Endothelial cell of hepatic sinusoid (primary cell): ENCODE measurements at regions not wholly inside any gene's neighbourhood (a gene's known extent, or its start where the extent isn't known, plus 50 kb on each side); places are given as distances from the start of the nearest gene placed in this dataset.
"Not testable (repeated sequence)": the region's sequence is repeated elsewhere in the genome, so short reads cannot be mapped to it uniquely, and the experiment has no call there.

Experiments used
- in situ Hi-C: cut with HindIII; loops from 2 replicates; pipeline ENCODE4 v1.10.0; 2017; ENCODE audit warnings: low sequenced_read_pairs

DNA sequence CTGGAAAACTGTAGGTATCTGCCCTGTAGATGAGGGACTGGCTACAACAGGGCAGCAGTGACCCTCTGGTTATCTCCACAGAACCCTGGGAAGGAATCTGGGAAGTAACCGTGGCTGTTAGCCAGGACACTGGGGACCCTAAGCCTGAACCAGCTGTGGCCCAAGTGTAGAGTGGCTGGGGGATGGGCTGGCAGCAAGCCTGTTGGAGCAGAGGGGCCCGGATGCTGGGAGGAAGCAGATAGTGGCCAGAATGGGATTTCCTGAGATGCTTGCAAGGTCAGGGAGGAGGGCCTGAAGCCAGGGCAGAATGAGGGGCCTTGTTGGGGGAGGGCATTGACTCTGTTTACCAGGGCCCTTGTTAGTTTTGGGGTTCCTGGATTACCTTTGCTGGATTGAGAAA, 161.0 kb upstream of the EOLA2 start:
- in situ Hi-C loops: no loop called here

DNA sequence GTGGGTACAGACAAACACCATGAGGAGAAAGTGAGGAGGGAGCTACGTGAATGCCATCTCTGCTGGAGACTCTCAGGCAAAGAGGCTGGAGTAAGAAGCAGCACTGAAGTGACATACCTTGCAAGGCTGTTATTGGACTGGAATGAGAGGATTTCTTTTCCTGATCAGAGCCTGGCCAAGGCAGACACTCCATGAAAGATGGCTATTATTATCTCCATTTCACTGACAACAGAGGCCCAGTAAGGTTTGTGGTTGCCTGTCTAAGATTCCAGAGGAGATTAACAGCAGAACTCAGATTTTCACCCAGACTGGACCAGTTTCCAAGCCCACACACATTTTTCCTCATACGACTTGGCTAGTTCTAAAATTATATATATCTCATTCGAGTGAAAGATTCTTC, 162.0 kb upstream of the EOLA2 start:
- in situ Hi-C loops: no loop called here

DNA sequence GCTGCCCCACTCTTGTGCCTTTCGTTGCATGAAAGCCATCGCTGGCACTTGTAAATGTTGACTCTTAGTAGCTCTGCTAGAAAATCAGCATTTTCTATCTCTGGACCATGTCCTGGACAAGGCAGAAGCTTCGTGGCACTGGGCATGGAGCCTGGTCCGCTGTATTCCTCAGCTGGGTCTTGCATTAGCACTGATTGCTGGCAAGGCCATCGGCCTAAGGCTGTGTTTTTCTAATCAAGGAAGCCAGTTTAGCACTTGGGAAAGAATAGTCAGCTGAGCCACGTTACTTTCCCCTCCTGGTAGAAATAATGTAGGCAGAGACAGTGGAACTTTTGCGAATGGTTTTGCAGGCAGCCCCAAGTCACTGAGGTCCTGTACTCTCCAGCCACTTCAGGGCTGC, 180.2 kb upstream of the EOLA2 start:
- in situ Hi-C loops: no loop called here

DNA sequence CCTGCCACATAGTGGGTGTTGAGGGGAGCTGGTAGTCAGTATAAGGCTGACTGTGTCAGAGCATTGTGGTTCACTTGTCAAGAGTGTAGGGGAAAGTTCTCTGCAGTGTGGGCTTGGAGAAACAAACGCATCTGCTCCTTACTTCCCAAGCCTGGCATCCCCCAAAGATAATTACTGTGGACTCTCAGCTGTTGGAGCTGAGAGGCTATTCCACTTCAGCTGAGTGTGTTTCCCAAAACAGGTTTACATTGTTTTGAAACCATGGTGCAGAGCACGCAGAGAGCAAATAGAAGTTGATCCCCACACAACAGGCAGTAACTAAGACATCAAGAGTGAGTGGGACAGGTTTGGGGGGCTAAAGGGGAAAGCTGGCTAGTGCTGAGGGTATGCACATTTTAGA, 181.0 kb upstream of the EOLA2 start:
- in situ Hi-C loops: no loop called here

DNA sequence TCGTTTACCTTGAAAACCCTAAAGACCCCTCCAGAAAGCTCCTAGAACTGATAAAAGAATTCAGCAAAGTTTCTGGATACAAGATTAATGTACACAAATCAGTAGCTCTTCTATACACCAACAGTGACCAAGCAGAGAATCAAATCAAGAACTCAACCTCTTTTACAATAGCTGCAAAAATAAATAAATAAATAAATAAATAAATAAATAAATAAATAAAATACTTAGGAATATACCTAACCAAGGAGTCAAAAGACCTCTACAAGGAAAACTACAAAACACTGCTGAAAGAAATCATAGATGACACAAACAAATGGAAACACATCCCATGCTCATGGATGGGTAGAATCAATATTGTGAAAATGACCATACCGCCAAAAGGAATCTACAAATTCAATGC, 186.8 kb upstream of the EOLA2 start:
- in situ Hi-C loops: not testable (repeated sequence)

DNA sequence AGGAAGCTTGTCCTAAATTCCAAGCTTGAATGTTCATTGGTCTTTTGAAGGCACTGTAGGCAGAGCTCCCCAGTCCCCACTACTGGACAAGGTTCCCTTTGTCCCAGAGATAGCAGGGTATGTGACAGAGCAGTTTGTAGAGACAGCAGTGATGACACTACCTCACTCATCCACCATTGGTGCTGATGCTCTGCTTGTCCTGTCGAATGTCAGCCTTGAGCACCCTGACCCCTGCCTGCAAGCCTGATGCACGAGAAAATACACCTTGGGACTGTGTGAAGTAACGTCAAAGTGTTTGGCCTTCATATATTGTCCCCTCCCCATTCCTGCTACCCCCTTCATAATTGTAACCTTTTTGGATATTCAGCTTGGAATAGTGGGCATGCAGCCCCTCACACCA, 188.9 kb upstream of the EOLA2 start:
- in situ Hi-C loops: no loop called here

DNA sequence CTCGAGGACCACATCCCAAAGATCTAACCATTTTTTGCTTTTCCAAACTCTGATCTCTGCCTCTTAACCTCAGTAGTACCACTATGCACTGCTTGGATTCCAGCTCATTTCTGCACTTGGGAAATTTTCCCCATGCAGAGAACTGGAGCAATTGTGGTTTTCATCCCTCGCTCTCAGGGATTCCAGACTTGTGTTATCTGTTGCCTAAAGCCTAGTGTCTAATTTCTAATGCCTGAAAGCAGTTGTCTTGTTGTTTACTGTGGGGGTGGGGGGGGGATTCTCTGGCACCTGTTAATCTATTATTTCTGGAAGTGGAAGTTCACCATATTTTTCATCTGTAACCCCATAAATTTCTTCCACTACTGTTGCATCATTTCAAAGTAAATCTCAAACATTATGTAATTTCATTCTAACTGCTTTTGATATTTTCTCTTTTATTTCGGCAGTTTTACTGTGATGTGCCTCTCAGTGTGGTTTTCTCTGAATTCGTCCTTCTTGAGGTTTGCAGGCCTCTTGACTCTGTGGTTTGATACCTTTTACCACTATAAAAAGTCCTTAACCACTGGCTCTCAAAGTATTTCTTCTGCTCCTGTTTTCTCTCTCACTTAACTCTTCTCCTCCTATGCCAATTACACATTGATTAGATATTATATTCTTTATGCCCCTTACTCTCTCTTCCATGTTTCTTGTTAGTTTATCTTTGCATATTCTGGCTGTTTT, 205.6 kb upstream of the EOLA2 start:
- in situ Hi-C loops: no loop called here

DNA sequence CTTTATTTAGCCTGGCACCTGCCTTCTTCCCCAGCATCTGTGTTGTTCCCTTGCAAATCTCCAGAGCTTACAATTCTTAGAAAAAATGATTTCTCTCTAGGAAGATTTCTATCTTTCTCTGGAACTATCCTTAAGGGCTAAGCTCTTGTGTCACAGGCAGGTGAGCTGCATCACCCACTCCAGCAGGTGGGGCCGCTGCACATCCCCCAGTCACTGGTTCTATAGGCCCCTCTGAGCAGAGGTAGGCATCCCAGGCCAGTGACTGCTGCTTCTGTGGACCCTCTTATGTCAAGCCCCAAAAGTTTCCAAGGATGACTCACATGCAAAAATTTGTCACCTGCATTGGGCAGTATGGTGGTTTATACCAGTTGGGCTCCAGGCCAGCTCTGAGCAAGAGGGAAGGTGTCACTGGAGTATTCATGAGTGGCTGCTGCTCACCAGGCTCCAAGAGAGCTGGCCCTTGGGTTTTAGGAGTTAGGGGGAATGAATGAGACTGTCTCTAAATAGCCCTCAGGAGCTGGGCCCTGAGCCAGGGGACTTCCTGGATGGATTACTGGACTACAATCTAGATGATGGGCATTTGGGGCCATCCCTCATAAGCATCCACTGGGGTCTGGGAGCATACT, 208.1 kb upstream of the EOLA2 start:
- in situ Hi-C loops: no loop called here

DNA sequence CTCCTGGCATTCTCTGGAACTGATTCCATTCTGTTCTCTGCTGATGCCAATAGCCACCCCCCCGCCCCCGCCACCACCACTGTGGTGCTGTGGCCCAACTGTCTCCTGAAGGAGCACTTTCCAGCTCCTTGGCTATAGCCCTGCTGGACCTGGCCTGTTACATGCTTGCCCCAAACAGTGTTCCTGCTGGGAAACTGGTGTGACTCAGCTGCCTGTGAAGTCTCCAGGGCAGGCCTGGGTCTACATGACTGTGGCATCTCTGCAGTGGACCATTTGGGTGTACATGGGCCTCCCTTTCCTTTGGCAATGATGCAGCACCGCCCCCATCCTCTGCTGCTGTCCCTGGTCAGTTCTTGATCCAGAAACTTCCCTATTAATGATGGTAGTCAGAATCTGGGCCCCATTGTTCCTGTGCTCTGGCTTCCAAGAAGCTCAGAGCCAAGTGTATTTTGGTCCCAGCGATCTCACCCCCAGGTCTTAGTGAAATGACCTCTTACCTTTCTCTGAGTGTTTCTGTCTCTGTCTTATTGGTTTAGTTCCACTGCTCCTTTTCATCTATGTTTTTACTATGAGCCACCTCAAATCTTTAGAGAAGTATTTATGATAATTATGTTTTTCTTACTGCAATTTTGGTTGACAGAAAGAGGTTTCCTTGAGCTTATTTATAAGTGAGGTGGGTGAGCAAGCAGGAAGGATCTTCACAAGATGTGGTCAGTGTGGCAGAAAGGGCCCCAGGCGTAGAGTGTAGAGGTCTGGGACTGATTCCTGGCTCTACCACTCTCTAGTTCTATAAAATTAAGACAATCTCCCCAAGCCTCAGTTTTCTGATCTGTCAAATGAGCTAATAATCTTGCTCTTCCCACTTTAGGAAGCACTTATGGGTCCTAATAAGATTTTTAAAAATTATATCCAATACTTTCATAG, 210.7 kb upstream of the EOLA2 start:
- in situ Hi-C loops: no loop called here

DNA sequence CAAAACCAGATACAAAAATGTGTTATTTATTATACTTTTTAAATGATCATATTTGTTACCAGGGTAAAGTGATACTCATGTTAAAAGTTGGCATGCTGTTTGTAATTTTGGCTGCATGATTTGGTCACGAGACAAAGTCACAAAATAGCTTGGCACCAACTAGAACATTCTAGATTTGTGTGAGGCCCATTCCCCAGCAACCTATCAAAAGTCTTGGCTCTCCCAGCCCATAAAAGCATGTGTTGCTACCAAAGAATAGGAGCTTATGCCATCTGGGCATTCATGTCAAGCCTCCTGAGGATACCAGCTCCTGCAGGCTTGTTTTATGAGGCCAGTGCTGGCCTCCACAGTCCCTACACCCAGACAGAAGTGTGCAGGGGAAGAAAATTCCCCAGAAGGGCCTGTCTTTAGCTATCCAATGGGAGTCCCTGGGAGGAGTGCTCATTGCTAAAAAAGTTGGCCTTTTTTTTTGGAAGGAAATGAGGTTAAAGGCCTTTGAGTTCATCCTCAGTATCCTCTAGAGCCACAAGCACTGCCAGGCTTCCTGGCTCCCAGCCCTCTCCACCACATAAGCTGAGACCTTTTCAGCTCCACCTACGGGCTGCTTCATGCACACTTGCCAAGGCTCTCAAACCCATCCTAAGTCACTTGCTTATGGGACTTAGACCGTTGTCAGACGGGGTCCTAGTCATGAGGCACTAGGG, 211.9 kb upstream of the EOLA2 start:
- in situ Hi-C loops: no loop called here

DNA sequence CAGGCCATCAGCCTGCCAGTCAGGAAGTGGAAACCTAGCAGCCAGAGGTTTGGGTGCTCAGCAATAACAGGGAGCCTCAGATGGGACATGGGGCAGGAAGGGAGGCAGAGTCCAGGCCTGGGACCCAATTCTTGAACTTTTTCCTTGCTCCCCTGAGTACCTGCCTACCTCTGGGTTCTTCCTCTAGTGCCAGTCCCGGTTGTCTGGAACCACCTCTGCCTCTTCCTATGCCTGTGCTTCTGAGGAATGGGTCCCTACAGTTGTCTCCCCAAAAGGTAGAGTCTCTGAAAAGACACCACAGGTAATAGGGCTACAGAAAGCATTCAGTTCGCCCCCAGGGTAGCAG, 212.4 kb upstream of the MAMLD1 start:
- in situ Hi-C loops: no loop called here

DNA sequence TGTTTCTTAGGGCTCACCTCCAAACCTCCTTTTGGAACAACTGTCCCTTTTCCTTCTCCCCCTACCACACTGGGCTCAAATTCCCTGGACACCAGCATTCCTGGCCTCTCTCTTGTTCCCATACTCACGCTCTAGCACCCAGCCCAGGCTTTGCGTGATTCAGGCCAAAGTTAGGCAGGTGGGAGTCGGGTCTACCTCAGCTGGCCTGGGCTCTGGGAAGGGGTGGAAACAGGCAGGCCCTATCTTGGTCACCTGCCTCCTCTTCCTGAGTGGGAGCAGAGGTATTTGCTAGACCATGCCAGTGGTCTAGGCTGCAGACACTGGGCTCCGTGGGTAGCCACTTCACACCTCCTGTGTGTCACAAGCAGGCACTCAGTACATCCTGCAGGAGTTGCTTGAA, 211.1 kb upstream of the MAMLD1 start:
- in situ Hi-C loops: no loop called here

DNA sequence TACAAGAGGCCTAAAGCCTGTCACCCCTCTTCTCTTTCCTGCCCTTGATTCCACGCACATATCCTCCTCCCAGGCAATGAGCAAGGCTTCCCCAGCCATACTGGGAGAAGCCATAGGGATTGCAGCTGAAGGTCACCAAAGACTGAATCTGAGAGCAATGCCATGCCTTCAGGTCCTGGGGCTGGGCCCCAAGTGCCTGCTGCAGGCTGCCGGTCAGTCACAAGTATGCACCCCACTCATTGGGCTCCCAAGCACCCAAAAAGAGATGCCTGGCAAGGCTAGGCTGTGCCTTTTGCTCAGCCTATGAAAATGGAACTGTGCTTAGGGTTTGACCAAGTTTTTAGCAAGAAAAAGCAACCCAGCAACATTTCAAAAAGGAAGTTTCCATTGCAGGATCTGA, 210.6 kb upstream of the MAMLD1 start:
- in situ Hi-C loops: no loop called here

DNA sequence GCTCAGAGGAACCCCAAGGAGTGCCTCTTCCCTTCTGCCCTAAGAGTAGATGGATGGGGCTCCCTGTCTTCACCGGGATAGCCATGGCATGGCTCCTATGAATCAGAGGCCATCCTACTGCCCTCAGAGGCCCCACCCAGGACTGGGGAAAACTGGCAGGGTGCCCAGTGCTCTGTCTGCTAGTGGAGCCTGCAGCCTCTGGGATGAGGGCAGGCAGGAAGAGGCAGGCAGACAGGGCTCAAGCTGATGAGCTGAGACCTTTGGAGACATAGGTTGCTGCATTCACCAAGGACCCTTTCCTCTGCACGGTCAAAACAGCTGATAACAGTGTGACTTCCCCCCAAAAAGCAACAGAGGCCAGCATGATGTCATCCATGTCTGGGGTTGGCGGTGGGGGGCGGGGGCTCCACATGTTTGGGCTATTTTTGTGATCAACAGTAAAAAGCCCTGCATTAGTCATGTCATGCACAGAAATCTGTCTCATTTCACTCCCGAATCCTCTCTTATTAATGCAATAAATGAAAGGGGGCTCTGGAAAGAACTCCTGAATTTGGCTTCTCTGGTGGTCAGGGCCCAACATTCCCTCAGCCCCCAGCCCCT, 207.6 kb upstream of the MAMLD1 start:
- in situ Hi-C loops: no loop called here

DNA sequence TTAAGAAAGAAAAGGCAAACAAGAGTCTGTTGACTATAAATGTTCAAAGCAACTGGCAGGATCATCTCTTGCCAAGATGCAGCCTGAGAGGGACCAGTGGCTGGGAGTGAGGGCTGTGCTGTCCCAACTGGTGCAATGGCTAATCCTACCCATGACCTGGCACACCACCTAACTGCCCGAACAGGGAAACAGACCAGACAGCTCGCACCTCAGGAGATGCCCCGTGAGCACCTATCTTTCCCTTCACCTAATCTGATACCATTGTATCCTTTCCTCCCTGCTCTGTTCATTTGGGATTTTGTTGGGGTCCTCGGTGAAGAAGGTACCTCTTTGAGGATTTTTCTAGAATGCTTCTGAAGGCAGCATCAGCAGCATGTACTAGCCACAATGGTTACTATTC, 206.5 kb upstream of the MAMLD1 start:
- in situ Hi-C loops: no loop called here

DNA sequence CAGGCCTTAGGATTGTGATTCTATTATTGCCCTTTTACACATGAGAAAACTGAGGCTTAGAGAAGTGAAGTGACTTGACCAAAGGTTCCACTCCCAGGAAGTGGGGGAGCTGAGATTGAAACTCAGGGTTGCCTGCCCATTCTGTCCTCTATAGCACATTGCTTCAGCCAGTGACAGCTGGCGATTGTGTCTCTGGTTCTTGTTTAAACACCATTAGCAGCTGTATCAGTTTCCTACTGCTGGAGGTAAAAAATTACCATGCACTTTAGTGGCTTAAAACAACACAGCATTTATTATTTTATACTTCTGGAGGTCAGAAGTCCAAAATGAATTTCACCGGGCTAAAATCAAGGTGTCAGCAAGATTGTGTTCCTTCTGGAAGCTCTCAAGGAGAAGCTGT, 205.8 kb upstream of the MAMLD1 start:
- in situ Hi-C loops: no loop called here

DNA sequence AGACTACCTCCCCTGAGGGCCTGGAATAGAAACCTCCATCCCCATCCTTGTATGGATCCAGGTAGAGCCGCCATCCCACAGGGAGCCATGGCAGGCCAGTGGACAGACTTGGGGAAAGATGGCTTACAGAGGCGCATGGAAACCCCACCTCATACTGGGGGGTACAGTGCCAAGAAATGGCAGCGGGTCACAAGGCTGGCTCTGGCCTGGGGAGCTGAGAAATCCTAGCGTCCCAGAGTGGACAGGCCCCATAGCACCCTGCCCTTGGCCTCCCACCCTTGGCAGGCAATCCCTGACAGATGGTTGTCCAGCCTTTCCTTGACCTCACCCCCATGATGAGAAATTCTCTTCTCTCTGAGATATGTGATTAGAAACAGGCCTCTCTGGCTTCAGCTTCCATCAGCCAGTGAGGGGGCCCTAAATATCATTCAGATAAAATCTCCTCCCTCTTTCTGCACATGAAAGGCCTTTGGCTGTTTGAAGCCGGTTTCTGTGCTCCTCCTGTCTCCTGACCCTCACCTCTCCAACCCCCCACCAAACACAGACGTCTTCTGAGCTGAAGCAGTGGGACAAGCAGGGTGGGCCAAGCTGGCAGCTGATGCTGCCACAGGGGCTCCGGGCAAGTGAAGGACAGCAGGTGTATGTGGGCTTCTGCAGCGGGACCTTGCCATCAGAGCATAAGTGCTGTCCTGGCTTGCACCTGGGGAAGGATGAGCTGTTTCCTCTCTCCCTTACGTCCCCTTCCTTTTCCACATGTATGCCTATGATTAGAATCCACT, 204.4 kb upstream of the MAMLD1 start:
- in situ Hi-C loops: no loop called here

DNA sequence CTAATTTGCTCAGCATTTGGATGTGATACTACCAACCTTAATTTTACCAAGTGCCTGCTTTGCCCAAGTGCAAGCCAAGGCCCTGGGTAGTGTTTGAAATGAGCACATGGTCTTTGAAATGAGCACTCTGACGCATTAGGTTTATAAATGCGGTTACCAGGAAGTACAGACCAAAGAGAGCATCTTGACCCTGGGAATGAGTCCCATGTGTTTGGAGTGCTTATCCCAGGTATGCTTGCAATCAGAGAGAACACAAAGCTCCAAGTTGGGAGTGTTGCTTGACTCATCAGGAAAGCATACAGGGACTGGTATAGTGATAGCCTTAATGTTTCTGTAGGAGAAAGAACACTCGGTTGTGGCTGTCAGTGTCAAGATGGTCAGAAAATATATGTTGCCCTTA, 203.6 kb upstream of the MAMLD1 start:
- in situ Hi-C loops: no loop called here

DNA sequence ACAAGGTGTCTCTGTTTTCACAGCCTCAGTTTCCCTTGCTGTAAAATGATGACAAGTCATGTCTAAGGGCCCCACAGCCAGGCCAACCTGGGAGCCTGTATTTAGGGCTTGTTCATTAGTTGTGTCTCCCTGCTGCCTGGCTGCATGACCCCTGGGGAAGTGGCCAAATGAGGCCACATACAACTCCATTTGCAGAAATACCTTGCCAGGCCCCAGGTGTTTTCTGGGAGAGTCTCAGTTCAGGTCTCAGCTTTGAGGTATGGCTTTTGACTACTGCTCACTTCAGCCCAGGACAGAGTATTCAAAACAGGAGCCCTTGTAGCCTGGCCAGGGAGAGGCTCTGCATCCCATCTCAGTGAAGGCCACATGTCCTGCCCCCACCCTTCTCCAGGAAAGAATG, 202.5 kb upstream of the MAMLD1 start:
- in situ Hi-C loops: no loop called here

DNA sequence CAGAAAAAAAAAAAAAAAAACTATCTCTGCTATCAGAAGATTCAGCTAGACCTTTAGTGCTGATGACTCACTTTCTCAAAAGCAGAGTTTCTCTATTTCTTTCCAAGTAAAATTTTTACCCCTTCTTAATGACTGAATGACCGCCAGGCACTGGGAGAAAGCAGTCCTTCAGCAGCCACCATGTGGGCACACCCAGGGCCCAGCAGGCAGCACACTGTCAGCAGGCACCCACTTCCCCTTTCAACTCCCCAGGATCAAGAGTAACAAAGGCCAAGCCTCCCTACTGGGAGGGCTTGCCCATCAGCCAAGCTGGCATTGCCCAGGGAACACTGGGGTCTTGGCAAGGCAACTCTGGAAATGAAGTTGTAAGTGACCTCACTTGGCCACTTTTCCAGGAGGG, 201.9 kb upstream of the MAMLD1 start:
- in situ Hi-C loops: no loop called here
